Loucy (cell line): ENCODE measurements at regions not wholly inside any gene's neighbourhood (a gene's known extent, or its start where the extent isn't known, plus 50 kb on each side); places are given as distances from the start of the nearest gene placed in this dataset.

Experiments used
- CTCF ChIP-seq: fragments of 200-600 bp; sonication (generic); conservative IDR thresholded peaks from 2 replicates; pipeline ENCODE4 v1.5.1; 2014; ENCODE audit warnings: mild to moderate bottlenecking, antibody characterized with exemption, low read length
- EZH2phosphoT487 ChIP-seq: fragments of 200-600 bp; IDR thresholded peaks from 2 replicates; pipeline ENCODE4 v1.6.1; 2018; ENCODE audit warnings: antibody characterized with exemption, mild to moderate bottlenecking, moderate library complexity, borderline replicate concordance

- no peak for TF ChIP-seq CTCF
- TF ChIP-seq EZH2phosphoT487 = no peak
Measured at GRCh38 chr4:53705972-53706371, 114.7 kb upstream of the LNX1 start.
